HEK293 (cell line): ENCODE measurements at regions not wholly inside any gene's neighbourhood (a gene's known extent, or its start where the extent isn't known, plus 50 kb on each side); places are given as distances from the start of the nearest gene placed in this dataset.

ENCODE experiments used
- CTCF ChIA-PET: fragments of 350-600 bp; formaldehyde crosslinking; extraction: SDS; loops from one replicate; lab custom pipeline; 2021; ENCODE audit warnings: antibody characterized with exemption; lab: Yijun Ruan, JAX
- POLR2A ChIA-PET: fragments of 300-600 bp; formaldehyde crosslinking; extraction: SDS; loops from one replicate; lab custom pipeline; 2020; ENCODE audit warnings: antibody characterized with exemption, inconsistent platforms; lab: Yijun Ruan, JAX
- H3K27ac ChIP-seq: fragments of 200-500 bp; sonication (Bioruptor generic); 2 replicates; pipeline ENCODE4 v1.5.1; 2014; ENCODE audit warnings: low read depth, low read length, control low read depth, inconsistent platforms; ENCODE audit errors: extremely low read depth
- H3K36me3 ChIP-seq, 2 experiments: fragments of 200-500 bp in 1 of 2; sonication (Bioruptor generic) in 1 of 2; 1 replicate in 1 of 2; 2 replicates in 1 of 2; pipeline ENCODE4 v1.5.1; 2014 to 2017; ENCODE audit warnings: inconsistent platforms in 2 of 2, low read length in 2 of 2; ENCODE audit not compliant: control insufficient read depth in 2 of 2, insufficient read depth in 1 of 2
- H3K4me1 ChIP-seq: fragments of 200-500 bp; sonication (Bioruptor generic); 2 replicates; pipeline ENCODE4 v1.5.1; 2014; ENCODE audit warnings: mild to moderate bottlenecking, low read length, inconsistent platforms; ENCODE audit not compliant: control insufficient read depth, insufficient read depth
- H3K4me3 ChIP-seq: 2 replicates; pipeline ENCODE4 v1.5.1; 2011; ENCODE audit warnings: low read depth, mild to moderate bottlenecking, control low read depth, low read length, moderate library complexity
- H3K9me3 ChIP-seq: fragments of 200-500 bp; sonication (Bioruptor generic); 2 replicates; pipeline ENCODE4 v1.5.1; 2014; ENCODE audit warnings: low read depth, low read length, inconsistent platforms; ENCODE audit not compliant: control insufficient read depth, insufficient read depth
- GLI2 ChIP-seq: fragments of 450-650 bp; formaldehyde crosslinking; IDR thresholded peaks from 2 replicates; pipeline ENCODE4; 2017; ENCODE audit warnings: missing biosample characterization, missing genetic modification characterization, low read depth, borderline replicate concordance
- ZBTB7A ChIP-seq: fragments of 450-650 bp; formaldehyde crosslinking; IDR thresholded peaks from 2 replicates; pipeline ENCODE4 v1.5.1; 2016; ENCODE audit warnings: low read depth, missing biosample characterization, missing genetic modification characterization
- ZIC2 ChIP-seq: fragments of 450-650 bp; formaldehyde crosslinking; IDR thresholded peaks from 2 replicates; pipeline ENCODE4 v1.5.1; 2016; ENCODE audit warnings: missing biosample characterization, missing genetic modification characterization
- ZNF2 ChIP-seq: fragments of 450-650 bp; formaldehyde crosslinking; IDR thresholded peaks from 2 replicates; pipeline ENCODE4 v1.5.1; 2016; ENCODE audit warnings: missing biosample characterization, missing genetic modification characterization
- ZNF24 ChIP-seq: fragments of 450-650 bp; formaldehyde crosslinking; IDR thresholded peaks from 2 replicates; pipeline ENCODE4 v1.5.1; 2016; ENCODE audit warnings: missing biosample characterization, missing genetic modification characterization
- ZNF366 ChIP-seq: fragments of 450-650 bp; formaldehyde crosslinking; conservative IDR thresholded peaks from 2 replicates; pipeline ENCODE4 v1.5.1; 2016; ENCODE audit warnings: missing biosample characterization, missing genetic modification characterization
- ZNF561 ChIP-seq: fragments of 450-650 bp; IDR thresholded peaks from 2 replicates; pipeline ENCODE4 v1.5.1; 2018; ENCODE audit warnings: missing biosample characterization, missing genetic modification characterization, borderline replicate concordance
- ZNF600 ChIP-seq: fragments of 450-650 bp; formaldehyde crosslinking; IDR thresholded peaks from 2 replicates; pipeline ENCODE4 v1.5.1; 2016; ENCODE audit warnings: missing biosample characterization, missing genetic modification characterization
- ZNF701 ChIP-seq: fragments of 450-650 bp; formaldehyde crosslinking; IDR thresholded peaks from 2 replicates; pipeline ENCODE4 v1.5.1; 2016; ENCODE audit warnings: missing biosample characterization, missing genetic modification characterization
- ZNF776 ChIP-seq: fragments of 450-650 bp; formaldehyde crosslinking; IDR thresholded peaks from 2 replicates; pipeline ENCODE4 v1.5.0; 2017; ENCODE audit warnings: missing biosample characterization, missing genetic modification characterization, borderline replicate concordance
- ZNF791 ChIP-seq: fragments of 450-650 bp; formaldehyde crosslinking; IDR thresholded peaks from 2 replicates; pipeline ENCODE4 v1.5.1; 2016; ENCODE audit warnings: missing biosample characterization, missing genetic modification characterization
- ZNF830 ChIP-seq: fragments of 450-650 bp; IDR thresholded peaks from 2 replicates; pipeline ENCODE4 v1.5.0; 2018; ENCODE audit warnings: missing biosample characterization, missing genetic modification characterization, low read depth, mild to moderate bottlenecking, moderate library complexity
- TF ChIP-seq, protein P1 (sequence below): fragments of 450-650 bp; formaldehyde crosslinking; IDR thresholded peaks from 2 replicates; pipeline ENCODE4 v1.5.1; 2017; ENCODE audit warnings: missing biosample characterization, missing genetic modification characterization
- TF ChIP-seq, protein P2 (sequence below): fragments of 450-650 bp; formaldehyde crosslinking; IDR thresholded peaks from 2 replicates; pipeline ENCODE4 v1.5.1; 2016; ENCODE audit warnings: missing biosample characterization, missing genetic modification characterization
- TF ChIP-seq, protein P3 (sequence below): fragments of 450-650 bp; formaldehyde crosslinking; IDR thresholded peaks from 2 replicates; pipeline ENCODE4 v1.5.0; 2017; ENCODE audit warnings: missing biosample characterization, missing genetic modification characterization, borderline replicate concordance
- TF ChIP-seq, protein P4 (sequence below): fragments of 450-650 bp; formaldehyde crosslinking; IDR thresholded peaks from 2 replicates; pipeline ENCODE4 v1.5.1; 2016; ENCODE audit warnings: missing biosample characterization, missing genetic modification characterization
- TF ChIP-seq, protein P5 (sequence below): fragments of 450-650 bp; formaldehyde crosslinking; IDR thresholded peaks from 2 replicates; pipeline ENCODE4 v1.5.1; 2016; ENCODE audit warnings: missing biosample characterization, missing genetic modification characterization
- TF ChIP-seq, protein P6 (sequence below): fragments of 450-650 bp; formaldehyde crosslinking; conservative IDR thresholded peaks from 2 replicates; pipeline ENCODE4 v1.5.1; 2016; ENCODE audit warnings: low read depth, missing biosample characterization, missing genetic modification characterization

DNA sequence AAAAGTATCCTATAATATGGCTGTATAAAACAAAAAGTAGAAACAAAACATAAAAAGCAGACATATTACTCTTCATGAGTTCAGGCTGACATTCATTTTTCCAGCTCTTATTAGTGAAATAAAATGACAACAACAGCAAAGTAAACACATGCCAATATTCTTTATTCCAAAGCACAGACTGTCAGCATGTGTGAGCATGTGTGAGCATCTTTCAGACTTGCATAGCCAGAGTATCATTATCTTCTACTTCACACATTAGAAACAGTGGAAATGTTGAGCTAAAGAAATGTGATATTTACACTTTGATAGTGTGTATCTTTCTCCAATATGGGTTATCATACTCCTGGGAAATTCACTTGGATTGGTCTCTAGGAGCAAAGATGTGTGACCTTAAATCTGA lies 476.6 kb upstream of the TMEM132C start:
- H3K36me3 ChIP-seq = no peaks in the 10 kb centered on the region
- H3K9me3 ChIP-seq = no peaks in the 10 kb centered on the region
- POLR2A ChIA-PET = no interaction called here
- CTCF ChIA-PET = no interaction called here
- no peak overlapping the region for H3K27ac ChIP-seq
- no peak overlapping the region for H3K4me3 ChIP-seq
- TF ChIP-seq ZNF561 (no peak), ZNF2 (no peak), ZNF791 (no peak), ZNF600 (tag by site-specific recombination) (no peak), ZBTB7A (tag by site-specific recombination) (no peak), ZNF701 (tag by site-specific recombination) (no peak), ZIC2 (tag by site-specific recombination) (no peak), ZNF830 (no peak), ZNF776 (tag by site-specific recombination) (no peak), GLI2 (no peak), ZNF24 (tag by site-specific recombination) (no peak), ZNF366 (tag by site-specific recombination) (no peak)
- TF ChIP-seq, protein P1, sequence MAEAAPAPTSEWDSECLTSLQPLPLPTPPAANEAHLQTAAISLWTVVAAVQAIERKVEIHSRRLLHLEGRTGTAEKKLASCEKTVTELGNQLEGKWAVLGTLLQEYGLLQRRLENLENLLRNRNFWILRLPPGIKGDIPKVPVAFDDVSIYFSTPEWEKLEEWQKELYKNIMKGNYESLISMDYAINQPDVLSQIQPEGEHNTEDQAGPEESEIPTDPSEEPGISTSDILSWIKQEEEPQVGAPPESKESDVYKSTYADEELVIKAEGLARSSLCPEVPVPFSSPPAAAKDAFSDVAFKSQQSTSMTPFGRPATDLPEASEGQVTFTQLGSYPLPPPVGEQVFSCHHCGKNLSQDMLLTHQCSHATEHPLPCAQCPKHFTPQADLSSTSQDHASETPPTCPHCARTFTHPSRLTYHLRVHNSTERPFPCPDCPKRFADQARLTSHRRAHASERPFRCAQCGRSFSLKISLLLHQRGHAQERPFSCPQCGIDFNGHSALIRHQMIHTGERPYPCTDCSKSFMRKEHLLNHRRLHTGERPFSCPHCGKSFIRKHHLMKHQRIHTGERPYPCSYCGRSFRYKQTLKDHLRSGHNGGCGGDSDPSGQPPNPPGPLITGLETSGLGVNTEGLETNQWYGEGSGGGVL = no peak
- TF ChIP-seq, protein P2, sequence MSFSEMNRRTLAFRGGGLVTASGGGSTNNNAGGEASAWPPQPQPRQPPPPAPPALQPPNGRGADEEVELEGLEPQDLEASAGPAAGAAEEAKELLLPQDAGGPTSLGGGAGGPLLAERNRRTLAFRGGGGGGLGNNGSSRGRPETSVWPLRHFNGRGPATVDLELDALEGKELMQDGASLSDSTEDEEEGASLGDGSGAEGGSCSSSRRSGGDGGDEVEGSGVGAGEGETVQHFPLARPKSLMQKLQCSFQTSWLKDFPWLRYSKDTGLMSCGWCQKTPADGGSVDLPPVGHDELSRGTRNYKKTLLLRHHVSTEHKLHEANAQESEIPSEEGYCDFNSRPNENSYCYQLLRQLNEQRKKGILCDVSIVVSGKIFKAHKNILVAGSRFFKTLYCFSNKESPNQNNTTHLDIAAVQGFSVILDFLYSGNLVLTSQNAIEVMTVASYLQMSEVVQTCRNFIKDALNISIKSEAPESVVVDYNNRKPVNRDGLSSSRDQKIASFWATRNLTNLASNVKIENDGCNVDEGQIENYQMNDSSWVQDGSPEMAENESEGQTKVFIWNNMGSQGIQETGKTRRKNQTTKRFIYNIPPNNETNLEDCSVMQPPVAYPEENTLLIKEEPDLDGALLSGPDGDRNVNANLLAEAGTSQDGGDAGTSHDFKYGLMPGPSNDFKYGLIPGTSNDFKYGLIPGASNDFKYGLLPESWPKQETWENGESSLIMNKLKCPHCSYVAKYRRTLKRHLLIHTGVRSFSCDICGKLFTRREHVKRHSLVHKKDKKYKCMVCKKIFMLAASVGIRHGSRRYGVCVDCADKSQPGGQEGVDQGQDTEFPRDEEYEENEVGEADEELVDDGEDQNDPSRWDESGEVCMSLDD (tag by site-specific recombination) = no peak
- TF ChIP-seq, protein P3, sequence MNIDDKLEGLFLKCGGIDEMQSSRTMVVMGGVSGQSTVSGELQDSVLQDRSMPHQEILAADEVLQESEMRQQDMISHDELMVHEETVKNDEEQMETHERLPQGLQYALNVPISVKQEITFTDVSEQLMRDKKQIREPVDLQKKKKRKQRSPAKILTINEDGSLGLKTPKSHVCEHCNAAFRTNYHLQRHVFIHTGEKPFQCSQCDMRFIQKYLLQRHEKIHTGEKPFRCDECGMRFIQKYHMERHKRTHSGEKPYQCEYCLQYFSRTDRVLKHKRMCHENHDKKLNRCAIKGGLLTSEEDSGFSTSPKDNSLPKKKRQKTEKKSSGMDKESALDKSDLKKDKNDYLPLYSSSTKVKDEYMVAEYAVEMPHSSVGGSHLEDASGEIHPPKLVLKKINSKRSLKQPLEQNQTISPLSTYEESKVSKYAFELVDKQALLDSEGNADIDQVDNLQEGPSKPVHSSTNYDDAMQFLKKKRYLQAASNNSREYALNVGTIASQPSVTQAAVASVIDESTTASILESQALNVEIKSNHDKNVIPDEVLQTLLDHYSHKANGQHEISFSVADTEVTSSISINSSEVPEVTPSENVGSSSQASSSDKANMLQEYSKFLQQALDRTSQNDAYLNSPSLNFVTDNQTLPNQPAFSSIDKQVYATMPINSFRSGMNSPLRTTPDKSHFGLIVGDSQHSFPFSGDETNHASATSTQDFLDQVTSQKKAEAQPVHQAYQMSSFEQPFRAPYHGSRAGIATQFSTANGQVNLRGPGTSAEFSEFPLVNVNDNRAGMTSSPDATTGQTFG (tag by site-specific recombination) = no peak
- TF ChIP-seq, protein P4, sequence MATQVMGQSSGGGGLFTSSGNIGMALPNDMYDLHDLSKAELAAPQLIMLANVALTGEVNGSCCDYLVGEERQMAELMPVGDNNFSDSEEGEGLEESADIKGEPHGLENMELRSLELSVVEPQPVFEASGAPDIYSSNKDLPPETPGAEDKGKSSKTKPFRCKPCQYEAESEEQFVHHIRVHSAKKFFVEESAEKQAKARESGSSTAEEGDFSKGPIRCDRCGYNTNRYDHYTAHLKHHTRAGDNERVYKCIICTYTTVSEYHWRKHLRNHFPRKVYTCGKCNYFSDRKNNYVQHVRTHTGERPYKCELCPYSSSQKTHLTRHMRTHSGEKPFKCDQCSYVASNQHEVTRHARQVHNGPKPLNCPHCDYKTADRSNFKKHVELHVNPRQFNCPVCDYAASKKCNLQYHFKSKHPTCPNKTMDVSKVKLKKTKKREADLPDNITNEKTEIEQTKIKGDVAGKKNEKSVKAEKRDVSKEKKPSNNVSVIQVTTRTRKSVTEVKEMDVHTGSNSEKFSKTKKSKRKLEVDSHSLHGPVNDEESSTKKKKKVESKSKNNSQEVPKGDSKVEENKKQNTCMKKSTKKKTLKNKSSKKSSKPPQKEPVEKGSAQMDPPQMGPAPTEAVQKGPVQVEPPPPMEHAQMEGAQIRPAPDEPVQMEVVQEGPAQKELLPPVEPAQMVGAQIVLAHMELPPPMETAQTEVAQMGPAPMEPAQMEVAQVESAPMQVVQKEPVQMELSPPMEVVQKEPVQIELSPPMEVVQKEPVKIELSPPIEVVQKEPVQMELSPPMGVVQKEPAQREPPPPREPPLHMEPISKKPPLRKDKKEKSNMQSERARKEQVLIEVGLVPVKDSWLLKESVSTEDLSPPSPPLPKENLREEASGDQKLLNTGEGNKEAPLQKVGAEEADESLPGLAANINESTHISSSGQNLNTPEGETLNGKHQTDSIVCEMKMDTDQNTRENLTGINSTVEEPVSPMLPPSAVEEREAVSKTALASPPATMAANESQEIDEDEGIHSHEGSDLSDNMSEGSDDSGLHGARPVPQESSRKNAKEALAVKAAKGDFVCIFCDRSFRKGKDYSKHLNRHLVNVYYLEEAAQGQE (tag by site-specific recombination) = no peak
- TF ChIP-seq, protein P5, sequence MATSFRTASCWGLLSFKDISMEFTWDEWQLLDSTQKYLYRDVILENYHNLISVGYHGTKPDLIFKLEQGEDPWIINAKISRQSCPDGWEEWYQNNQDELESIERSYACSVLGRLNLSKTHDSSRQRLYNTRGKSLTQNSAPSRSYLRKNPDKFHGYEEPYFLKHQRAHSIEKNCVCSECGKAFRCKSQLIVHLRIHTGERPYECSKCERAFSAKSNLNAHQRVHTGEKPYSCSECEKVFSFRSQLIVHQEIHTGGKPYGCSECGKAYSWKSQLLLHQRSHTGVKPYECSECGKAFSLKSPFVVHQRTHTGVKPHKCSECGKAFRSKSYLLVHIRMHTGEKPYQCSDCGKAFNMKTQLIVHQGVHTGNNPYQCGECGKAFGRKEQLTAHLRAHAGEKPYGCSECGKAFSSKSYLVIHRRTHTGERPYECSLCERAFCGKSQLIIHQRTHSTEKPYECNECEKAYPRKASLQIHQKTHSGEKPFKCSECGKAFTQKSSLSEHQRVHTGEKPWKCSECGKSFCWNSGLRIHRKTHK (tag by site-specific recombination) = no peak
- TF ChIP-seq, protein P6, sequence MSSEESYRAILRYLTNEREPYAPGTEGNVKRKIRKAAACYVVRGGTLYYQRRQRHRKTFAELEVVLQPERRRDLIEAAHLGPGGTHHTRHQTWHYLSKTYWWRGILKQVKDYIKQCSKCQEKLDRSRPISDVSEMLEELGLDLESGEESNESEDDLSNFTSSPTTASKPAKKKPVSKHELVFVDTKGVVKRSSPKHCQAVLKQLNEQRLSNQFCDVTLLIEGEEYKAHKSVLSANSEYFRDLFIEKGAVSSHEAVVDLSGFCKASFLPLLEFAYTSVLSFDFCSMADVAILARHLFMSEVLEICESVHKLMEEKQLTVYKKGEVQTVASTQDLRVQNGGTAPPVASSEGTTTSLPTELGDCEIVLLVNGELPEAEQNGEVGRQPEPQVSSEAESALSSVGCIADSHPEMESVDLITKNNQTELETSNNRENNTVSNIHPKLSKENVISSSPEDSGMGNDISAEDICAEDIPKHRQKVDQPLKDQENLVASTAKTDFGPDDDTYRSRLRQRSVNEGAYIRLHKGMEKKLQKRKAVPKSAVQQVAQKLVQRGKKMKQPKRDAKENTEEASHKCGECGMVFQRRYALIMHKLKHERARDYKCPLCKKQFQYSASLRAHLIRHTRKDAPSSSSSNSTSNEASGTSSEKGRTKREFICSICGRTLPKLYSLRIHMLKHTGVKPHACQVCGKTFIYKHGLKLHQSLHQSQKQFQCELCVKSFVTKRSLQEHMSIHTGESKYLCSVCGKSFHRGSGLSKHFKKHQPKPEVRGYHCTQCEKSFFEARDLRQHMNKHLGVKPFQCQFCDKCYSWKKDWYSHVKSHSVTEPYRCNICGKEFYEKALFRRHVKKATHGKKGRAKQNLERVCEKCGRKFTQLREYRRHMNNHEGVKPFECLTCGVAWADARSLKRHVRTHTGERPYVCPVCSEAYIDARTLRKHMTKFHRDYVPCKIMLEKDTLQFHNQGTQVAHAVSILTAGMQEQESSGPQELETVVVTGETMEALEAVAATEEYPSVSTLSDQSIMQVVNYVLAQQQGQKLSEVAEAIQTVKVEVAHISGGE (tag by site-specific recombination) = no peak
- TF ChIP-seq, all 188 proteins: peak for 0
- H3K4me1 ChIP-seq = no peaks in the 10 kb centered on the region
